Thoracic aorta (tissue), 2 donors: ENCODE measurements at regions not wholly inside any gene's neighbourhood (a gene's known extent, or its start where the extent isn't known, plus 50 kb on each side); places are given as distances from the start of the nearest gene placed in this dataset.

Experiments used
- ATAC-seq: fragments of 150-250 bp; one replicate; pipeline ENCODE4 v1.8.0; 2017; ENCODE audit warnings: low read depth; ENCODE audit not compliant: insufficient number of reproducible peaks, low FRiP score
- DNase-seq: peaks from one replicate; pipeline ENCODE4 v3.0.0-alpha.2; 2020; ENCODE audit warnings: low spot score
- H3K27ac ChIP-seq, 2 donors: fragments of 200-600 bp; sonication (generic); 1 replicate in 1 of 2; 2 replicates in 1 of 2; pipeline ENCODE4 v1.5.1; 2016; ENCODE audit warnings: mild to moderate bottlenecking in 2 of 2, moderate library complexity in 2 of 2
- H3K27me3 ChIP-seq: fragments of 200-600 bp; sonication (generic); replicated peaks from 2 replicates; pipeline ENCODE4 v1.6.0; 2016; ENCODE audit warnings: mild to moderate bottlenecking; ENCODE audit not compliant: insufficient read depth
- H3K36me3 ChIP-seq: fragments of 200-600 bp; sonication (generic); one replicate; pipeline ENCODE4 v1.5.1; 2016
- H3K4me1 ChIP-seq, 2 donors: fragments of 200-600 bp; sonication (generic); 1 replicate in 1 of 2; 2 replicates in 1 of 2; pipeline versions ENCODE4 v1.5.1 to v1.6.0; 2016; ENCODE audit warnings: low read depth in 2 of 2, mild to moderate bottlenecking in 1 of 2; ENCODE audit not compliant: control insufficient read depth in 1 of 2
- H3K4me3 ChIP-seq: fragments of 200-600 bp; sonication (generic); 2 replicates; pipeline ENCODE4 v1.5.1; 2016; ENCODE audit warnings: mild to moderate bottlenecking
- H3K9me3 ChIP-seq: fragments of 200-600 bp; sonication (generic); 2 replicates; pipeline ENCODE4 v1.5.1; 2016
- CTCF ChIP-seq: fragments of 200-600 bp; sonication (generic); IDR thresholded peaks from one replicate; pipeline ENCODE4 v1.5.1; 2019; ENCODE audit warnings: antibody characterized with exemption

GRCh38 chr7:155378959-155379871 is 78.7 kb upstream of the EN2 start:
- peaks cover 11 to 44% of the 10 kb centered on the region in 2 donors for H3K4me1 ChIP-seq
- H3K27ac ChIP-seq: peak overlapping the region in 1 of 2 donors; percentile 18
- no peaks in the 10 kb centered on the region for H3K36me3 ChIP-seq
- H3K9me3 ChIP-seq: no peaks in the 10 kb centered on the region
- H3K27me3 ChIP-seq: peaks cover 21% of the 10 kb centered on the region
- no peak for TF ChIP-seq CTCF
- ATAC-seq (no peak), DNase-seq (no peak)
- no peak overlapping the region for H3K4me3 ChIP-seq

GRCh38 chr7:155380221-155380861 is 77.6 kb upstream of the EN2 start:
- Histone ChIP-seq H3K27ac (no peak overlapping the region), H3K4me1 (peaks cover 2 to 33% of the 10 kb centered on the region in 2 donors), H3K4me3 (no peak overlapping the region), H3K9me3 (no peaks in the 10 kb centered on the region), H3K27me3 (peaks cover 21% of the 10 kb centered on the region), H3K36me3 (no peaks in the 10 kb centered on the region)
- peak; percentile 56 for TF ChIP-seq CTCF
- DNase-seq: no peak
- ATAC-seq: no peak

- H3K27ac ChIP-seq: no peak overlapping the region
- H3K9me3 ChIP-seq: no peaks in the 10 kb centered on the region
- no peak for DNase-seq
- peaks cover 2 to 32% of the 10 kb centered on the region in 2 donors for H3K4me1 ChIP-seq
- ATAC-seq: no peak
- H3K4me3 ChIP-seq: peak overlapping the region; percentile 55
- no peaks in the 10 kb centered on the region for H3K36me3 ChIP-seq
- TF ChIP-seq CTCF: no peak
- H3K27me3 ChIP-seq: peaks cover 14% of the 10 kb centered on the region
Measured at GRCh38 chr7:155380976-155381851, 76.7 kb upstream of the EN2 start.

- no peak for DNase-seq
- H3K4me3 ChIP-seq: peak overlapping the region; percentile 55
- H3K27ac ChIP-seq: no peak overlapping the region
- H3K27me3 ChIP-seq: peaks cover 10% of the 10 kb centered on the region
- peaks cover 2 to 32% of the 10 kb centered on the region in 2 donors for H3K4me1 ChIP-seq
- no peak for TF ChIP-seq CTCF
- H3K36me3 ChIP-seq: no peaks in the 10 kb centered on the region
- no peaks in the 10 kb centered on the region for H3K9me3 ChIP-seq
- no peak for ATAC-seq
Measured at GRCh38 chr7:155381852-155382801, 75.8 kb upstream of the EN2 start.
